ENCODE measurements at regions not wholly inside any gene's neighbourhood (a gene's known extent, or its start where the extent isn't known, plus 50 kb on each side); places are given as distances from the start of the nearest gene placed in this dataset.

DNA sequence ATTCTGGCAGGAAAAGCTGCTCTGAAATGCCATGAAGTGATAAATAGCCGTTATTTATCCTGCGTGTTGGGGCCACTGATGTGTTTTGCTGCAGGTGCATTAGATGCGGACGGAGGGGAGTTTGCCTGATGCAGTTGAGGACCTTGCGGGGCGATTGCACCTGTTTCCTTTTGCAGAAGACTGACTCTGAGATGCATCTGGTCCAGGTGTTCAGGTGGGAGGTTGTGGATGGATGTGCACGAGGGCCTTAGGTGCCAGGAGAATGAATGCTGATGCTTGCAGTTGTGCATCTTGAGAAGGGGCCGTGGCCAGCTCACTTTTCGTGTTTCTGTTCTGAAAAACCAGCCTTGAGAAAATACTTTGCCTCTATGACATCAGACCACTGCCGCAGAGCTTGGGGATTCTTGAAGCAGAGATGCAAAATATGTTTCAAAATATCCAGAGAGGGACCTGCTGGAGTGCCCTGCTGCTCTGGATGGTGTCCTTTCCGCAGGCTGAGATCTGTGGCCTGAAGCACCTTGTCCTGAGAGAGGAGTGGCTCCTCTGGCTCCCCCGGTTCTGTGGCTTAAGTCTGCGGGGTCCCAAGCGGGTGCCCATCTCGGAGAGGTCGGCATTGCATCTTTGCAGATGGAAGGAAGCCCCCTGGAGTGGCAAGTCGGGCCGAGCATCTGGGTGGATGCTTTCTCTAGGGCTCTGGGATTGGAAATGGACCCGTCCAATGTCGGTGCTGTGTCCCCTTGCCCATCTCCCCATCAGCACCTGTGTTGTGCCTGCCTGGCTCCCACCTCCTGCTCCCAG is 1031.1 kb downstream of the TBC1D22A start:
- H2BK15ac ChIP-seq (ENCODE audit: low read depth, low read length), result no peak overlapping the region
- BruUV-seq (replicated peaks), result no TSS peak
- POLR2A ChIA-PET (ENCODE audit: unreplicated experiment), result no interaction called here
- H3K4me3 ChIP-seq (ENCODE audit: insufficient read depth, low read depth, low read length), result no peak overlapping the region
- H3K56ac ChIP-seq (ENCODE audit: extremely low read depth, insufficient read depth, low read length), result no peak overlapping the region
- H3K27me3 ChIP-seq (ENCODE audit: control insufficient read depth, insufficient read depth, low read length), result no peaks in the 10 kb centered on the region
- H3K9me1 ChIP-seq (ENCODE audit: insufficient read depth, low read length), result no peaks in the 10 kb centered on the region
- no peak overlapping the region for H3K4ac ChIP-seq (ENCODE audit: low read depth, low read length)
- no peak overlapping the region for H4K5ac ChIP-seq (ENCODE audit: low read depth, low read length)
- no peak overlapping the region for H2BK5ac ChIP-seq (ENCODE audit: low read depth, low read length, poor library complexity, severe bottlenecking)
- TF ChIP-seq MAFK (IDR thresholded peaks at IDR 0.05; ENCODE audit: low read depth, low read length), result no peak
- TF ChIP-seq CHD1 (IDR thresholded peaks at IDR 0.05; ENCODE audit: low read depth, low read length), result no peak
- TF ChIP-seq POLR2A (IDR thresholded peaks at IDR 0.05; ENCODE audit: low read depth, low read length), result no peak
- dilution Hi-C loops (cut with HindIII; ENCODE audit: low sequenced_read_pairs, unreplicated experiment), result no loop called here
- DNase-seq (no peak), ATAC-seq (ENCODE audit: low read depth) (no peak)
- no peak overlapping the region for H4K91ac ChIP-seq (ENCODE audit: insufficient read depth, low read depth, low read length)
- H3K79me1 ChIP-seq (ENCODE audit: low read depth in 1 of 2, low read length in 2 of 2), result no peaks in the 10 kb centered on the region
- no peak overlapping the region for H3K27ac ChIP-seq (ENCODE audit: insufficient read depth, low read length)
- H3K9ac ChIP-seq (ENCODE audit: low read depth, low read length), result no peak overlapping the region
- CTCF ChIA-PET, result no interaction called here
- H4K20me1 ChIP-seq (ENCODE audit: insufficient read depth, low read length), result no peaks in the 10 kb centered on the region
- H3K9me3 ChIP-seq (ENCODE audit: control insufficient read depth, insufficient read depth, low read length), result peaks cover 50% of the 10 kb centered on the region
- no peak overlapping the region for H2AK9ac ChIP-seq (replicated peaks; ENCODE audit: low read depth, low read length, poor library complexity)
- no peak overlapping the region for H2AK5ac ChIP-seq (ENCODE audit: low read depth, low read length)
- no peak overlapping the region for H3K23ac ChIP-seq (ENCODE audit: low read depth, low read length)
- 55% methylated on average over 4 of the region's 20 CpGs; no CpG with 5 or more reads in 1 of the 2 experiments for WGBS, 2 experiments (ENCODE audit: extremely low coverage in 2 of 2, insufficient read length in 1 of 2)
- H3K4me2 ChIP-seq (ENCODE audit: low read depth, low read length), result no peak overlapping the region
- no peaks in the 10 kb centered on the region for H3K4me1 ChIP-seq (ENCODE audit: control insufficient read depth, insufficient read depth, low read length)
- intact Hi-C loops (cut with micrococcal nuclease), result no loop called here
- in situ Hi-C loops (cut with MboI; ENCODE audit: low sequenced_read_pairs), result no loop called here
- H3K14ac ChIP-seq (replicated peaks; ENCODE audit: low read depth, low read length), result no peak overlapping the region
- no peak overlapping the region for H3K18ac ChIP-seq (ENCODE audit: low read depth, low read length)
- no peak overlapping the region for H2BK120ac ChIP-seq (ENCODE audit: low read depth, low read length)
- H3K36me3 ChIP-seq (ENCODE audit: control insufficient read depth, insufficient read depth, low read length), result no peaks in the 10 kb centered on the region
- no peak overlapping the region for H2BK20ac ChIP-seq (ENCODE audit: low read depth, low read length)
- no peak overlapping the region for H2AFZ ChIP-seq (replicated peaks; ENCODE audit: low read length, poor library complexity)
- H4K8ac ChIP-seq (ENCODE audit: low read depth in 2 of 2, low read length in 2 of 2), result no peak overlapping the region

All from IMR-90 (cell line).